Thyroid gland (tissue), 4 donors: ENCODE measurements at regions not wholly inside any gene's neighbourhood (a gene's known extent, or its start where the extent isn't known, plus 50 kb on each side); places are given as distances from the start of the nearest gene placed in this dataset.

Experiments used
- CTCF ChIP-seq, 6 experiments: fragments of 200-600 bp in 3 of 6; fragments of 450-650 bp in 3 of 6; sonication (generic) in 3 of 6; IDR thresholded peaks; one replicate each; pipeline ENCODE4 v1.5.1; 2016 to 2019; ENCODE audit warnings: antibody characterized with exemption in 6 of 6, mild to moderate bottlenecking in 2 of 6, inconsistent platforms in 1 of 6, moderate library complexity in 1 of 6
- POLR2A ChIP-seq, 2 donors: fragments of 450-650 bp; IDR thresholded peaks; one replicate each; pipeline ENCODE4 v1.6.1; 2017; ENCODE audit warnings: antibody characterized with exemption in 2 of 2, mild to moderate bottlenecking in 2 of 2, moderate library complexity in 1 of 2

GRCh38 chr15:79208179-79208578, 74.3 kb upstream of the ANKRD34C start:
- no peak for TF ChIP-seq CTCF (IDR thresholded peaks at IDR 0.05)
- TF ChIP-seq POLR2A (IDR thresholded peaks at IDR 0.05): no peak
